ENCODE measurements at regions not wholly inside any gene's neighbourhood (a gene's known extent, or its start where the extent isn't known, plus 50 kb on each side); places are given as distances from the start of the nearest gene placed in this dataset.

- TF ChIP-seq CTCF (IDR thresholded peaks at IDR 0.05 in 8 of 11, conservative IDR thresholded peaks at IDR 0.05 in 3 of 11) = no peak
- no peak for TF ChIP-seq POLR2A (IDR thresholded peaks at IDR 0.05)
- TF ChIP-seq POLR2AphosphoS5 (IDR thresholded peaks at IDR 0.05) = no peak
These were observed 2270.8 kb downstream of the TP53TG3F start for GRCh38 chr16:35730251-35730650.
